ENCODE measurements at regions not wholly inside any gene's neighbourhood (a gene's known extent, or its start where the extent isn't known, plus 50 kb on each side); places are given as distances from the start of the nearest gene placed in this dataset.

GRCh38 chr19:30674656-30675055 is 302.5 kb downstream of the ZNF536 start:
- no peak overlapping the region for H3K27ac ChIP-seq (ENCODE audit: low read depth, low read length)
- TF ChIP-seq, protein P1, sequence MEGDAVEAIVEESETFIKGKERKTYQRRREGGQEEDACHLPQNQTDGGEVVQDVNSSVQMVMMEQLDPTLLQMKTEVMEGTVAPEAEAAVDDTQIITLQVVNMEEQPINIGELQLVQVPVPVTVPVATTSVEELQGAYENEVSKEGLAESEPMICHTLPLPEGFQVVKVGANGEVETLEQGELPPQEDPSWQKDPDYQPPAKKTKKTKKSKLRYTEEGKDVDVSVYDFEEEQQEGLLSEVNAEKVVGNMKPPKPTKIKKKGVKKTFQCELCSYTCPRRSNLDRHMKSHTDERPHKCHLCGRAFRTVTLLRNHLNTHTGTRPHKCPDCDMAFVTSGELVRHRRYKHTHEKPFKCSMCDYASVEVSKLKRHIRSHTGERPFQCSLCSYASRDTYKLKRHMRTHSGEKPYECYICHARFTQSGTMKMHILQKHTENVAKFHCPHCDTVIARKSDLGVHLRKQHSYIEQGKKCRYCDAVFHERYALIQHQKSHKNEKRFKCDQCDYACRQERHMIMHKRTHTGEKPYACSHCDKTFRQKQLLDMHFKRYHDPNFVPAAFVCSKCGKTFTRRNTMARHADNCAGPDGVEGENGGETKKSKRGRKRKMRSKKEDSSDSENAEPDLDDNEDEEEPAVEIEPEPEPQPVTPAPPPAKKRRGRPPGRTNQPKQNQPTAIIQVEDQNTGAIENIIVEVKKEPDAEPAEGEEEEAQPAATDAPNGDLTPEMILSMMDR (conservative IDR thresholded peaks at IDR 0.05), result no peak
- no peaks in the 10 kb centered on the region for H3K9me3 ChIP-seq (ENCODE audit: control insufficient read depth, low read length)
- peaks cover 2% of the 10 kb centered on the region for H3K4me1 ChIP-seq (ENCODE audit: control insufficient read depth, insufficient read depth, low read length)
- Mint-ChIP-seq H3K4me1 (peaks cover 2% of the 10 kb centered on the region), H3K9me3 (no peaks in the 10 kb centered on the region), H3K36me3 (ENCODE audit: low read depth) (no peaks in the 10 kb centered on the region), H3K27ac (no peak overlapping the region), H3K27me3 (ENCODE audit: insufficient read depth) (no peaks in the 10 kb centered on the region), H3K4me3 (no peak overlapping the region)
- no peaks in the 10 kb centered on the region for H3K36me3 ChIP-seq (ENCODE audit: control insufficient read depth, insufficient read depth, low read length)
- 94 to 97% methylated on average over 3 to 6 of the region's 6 CpGs for WGBS, 2 experiments (ENCODE audit: insufficient coverage in 1 of 2, insufficient read length in 1 of 2)
- H3K4me3 ChIP-seq (ENCODE audit: low read length), result no peak overlapping the region
- peak; percentile 20 for DNase-seq
- H3K27me3 ChIP-seq (ENCODE audit: control insufficient read depth, insufficient read depth, low read length, poor library complexity, severe bottlenecking), result no peaks in the 10 kb centered on the region
- H3K9ac ChIP-seq (ENCODE audit: extremely low read depth, low read length, poor library complexity, severe bottlenecking), result no peak overlapping the region

GRCh38 chr19:30673336-30673735 is 301.2 kb downstream of the ZNF536 start:
- Mint-ChIP-seq H3K27me3 (ENCODE audit: insufficient read depth) (peaks cover 3% of the 10 kb centered on the region), H3K4me3 (no peak overlapping the region), H3K27ac (no peak overlapping the region), H3K9me3 (no peaks in the 10 kb centered on the region), H3K4me1 (peaks cover 2% of the 10 kb centered on the region), H3K36me3 (ENCODE audit: low read depth) (no peaks in the 10 kb centered on the region)
- WGBS, 2 experiments (ENCODE audit: insufficient coverage in 1 of 2, insufficient read length in 1 of 2), result 92 to 94% methylated on average over 3 to 8 of the region's 8 CpGs
- TF ChIP-seq, protein P1 (conservative IDR thresholded peaks at IDR 0.05), result no peak
- DNase-seq, result peak; percentile 19
- H3K27ac ChIP-seq (ENCODE audit: low read depth, low read length), result no peak overlapping the region
- H3K9me3 ChIP-seq (ENCODE audit: control insufficient read depth, low read length), result no peaks in the 10 kb centered on the region
- H3K4me1 ChIP-seq (ENCODE audit: control insufficient read depth, insufficient read depth, low read length), result peaks cover 2% of the 10 kb centered on the region
- H3K36me3 ChIP-seq (ENCODE audit: control insufficient read depth, insufficient read depth, low read length), result no peaks in the 10 kb centered on the region
- H3K27me3 ChIP-seq (ENCODE audit: control insufficient read depth, insufficient read depth, low read length, poor library complexity, severe bottlenecking), result no peaks in the 10 kb centered on the region
- no peak overlapping the region for H3K4me3 ChIP-seq (ENCODE audit: low read length)
- no peak overlapping the region for H3K9ac ChIP-seq (ENCODE audit: extremely low read depth, low read length, poor library complexity, severe bottlenecking)

DNA sequence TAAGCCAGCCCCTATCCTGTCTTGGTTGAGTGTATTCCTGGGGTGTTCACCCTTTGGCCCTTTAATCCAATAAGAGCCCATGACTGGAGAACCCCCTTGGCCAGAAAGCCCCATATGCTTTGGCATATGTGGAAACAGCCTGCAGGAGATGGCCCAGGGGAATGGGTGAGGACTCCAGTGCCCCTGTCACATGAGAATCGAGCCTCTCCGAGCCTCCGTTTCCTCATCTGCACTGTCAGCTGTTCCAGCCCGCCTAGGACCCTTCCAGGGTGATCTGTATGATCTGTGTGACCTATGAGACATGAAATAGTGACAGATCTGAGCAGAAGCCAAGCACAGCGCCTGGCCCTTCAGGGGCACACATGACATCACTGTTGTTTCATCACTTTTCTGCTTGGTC is 300.7 kb downstream of the ZNF536 start:
- peak; percentile 24 for DNase-seq
- H3K4me3 Mint-ChIP-seq, result no peak overlapping the region
- no peak overlapping the region for H3K27ac Mint-ChIP-seq
- H3K27ac ChIP-seq (ENCODE audit: low read depth, low read length), result no peak overlapping the region
- no peaks in the 10 kb centered on the region for H3K27me3 ChIP-seq (ENCODE audit: control insufficient read depth, insufficient read depth, low read length, poor library complexity, severe bottlenecking)
- no peak overlapping the region for H3K9ac ChIP-seq (ENCODE audit: extremely low read depth, low read length, poor library complexity, severe bottlenecking)
- no peaks in the 10 kb centered on the region for H3K9me3 ChIP-seq (ENCODE audit: control insufficient read depth, low read length)
- no peaks in the 10 kb centered on the region for H3K36me3 ChIP-seq (ENCODE audit: control insufficient read depth, insufficient read depth, low read length)
- TF ChIP-seq, protein P1 (conservative IDR thresholded peaks at IDR 0.05), result no peak
- 93 to 94% methylated on average over 5 of the region's 5 CpGs for WGBS, 2 experiments (ENCODE audit: insufficient coverage in 1 of 2, insufficient read length in 1 of 2)
- no peaks in the 10 kb centered on the region for H3K36me3 Mint-ChIP-seq (ENCODE audit: low read depth)
- no peak overlapping the region for H3K4me3 ChIP-seq (ENCODE audit: low read length)
- H3K27me3 Mint-ChIP-seq (ENCODE audit: insufficient read depth), result peaks cover 3% of the 10 kb centered on the region
- H3K4me1 Mint-ChIP-seq, result peaks cover 2% of the 10 kb centered on the region
- H3K4me1 ChIP-seq (ENCODE audit: control insufficient read depth, insufficient read depth, low read length), result peaks cover 2% of the 10 kb centered on the region
- H3K9me3 Mint-ChIP-seq, result no peaks in the 10 kb centered on the region

Measured in endodermal cell (in vitro differentiated cells).